ENCODE measurements at regions not wholly inside any gene's neighbourhood (a gene's known extent, or its start where the extent isn't known, plus 50 kb on each side); places are given as distances from the start of the nearest gene placed in this dataset.

GRCh38 chr13:47287291-47287751, 390.5 kb upstream of the HTR2A start:
- H3K27ac ChIP-seq (ENCODE audit: insufficient read depth, low read length) = no peak overlapping the region
- no peak overlapping the region for H2BK20ac ChIP-seq (ENCODE audit: low read depth, low read length)
- H4K5ac ChIP-seq (ENCODE audit: low read depth, low read length) = no peak overlapping the region
- H3K18ac ChIP-seq (ENCODE audit: low read depth, low read length) = peak overlapping the region; percentile 3; the same call in 1 of the 2 replicates
- no peak for TF ChIP-seq BHLHE40 (IDR thresholded peaks at IDR 0.05; ENCODE audit: low read depth, low read length)
- TF ChIP-seq MAFK (IDR thresholded peaks at IDR 0.05; ENCODE audit: low read depth, low read length) = no peak
- TF ChIP-seq CHD1 (IDR thresholded peaks at IDR 0.05; ENCODE audit: low read depth, low read length) = no peak
- TF ChIP-seq RAD21 (IDR thresholded peaks at IDR 0.05; ENCODE audit: low read length) = no peak
- TF ChIP-seq MXI1 (IDR thresholded peaks at IDR 0.05; ENCODE audit: borderline replicate concordance, low read depth, low read length) = no peak
- no peak overlapping the region for H2AFZ ChIP-seq (replicated peaks; ENCODE audit: low read length, poor library complexity)
- H2BK5ac ChIP-seq (ENCODE audit: low read depth, low read length, poor library complexity, severe bottlenecking) = no peak overlapping the region
- H3K4me3 ChIP-seq (ENCODE audit: insufficient read depth, low read depth, low read length) = no peak overlapping the region
- H2BK120ac ChIP-seq (ENCODE audit: low read depth, low read length) = no peak overlapping the region
- H4K8ac ChIP-seq (ENCODE audit: low read depth in 2 of 2, low read length in 2 of 2) = no peak overlapping the region
- H3K4ac ChIP-seq (ENCODE audit: low read depth, low read length) = no peak overlapping the region
- CTCF ChIA-PET = no interaction called here
- H4K20me1 ChIP-seq (ENCODE audit: insufficient read depth, low read length) = no peaks in the 10 kb centered on the region
- intact Hi-C loops (cut with micrococcal nuclease) (no loop called here), dilution Hi-C loops (cut with HindIII; ENCODE audit: low sequenced_read_pairs, unreplicated experiment) (no loop called here), in situ Hi-C loops (cut with MboI; ENCODE audit: low sequenced_read_pairs) (no loop called here)
- H3K4me1 ChIP-seq (ENCODE audit: control insufficient read depth, insufficient read depth, low read length) = peaks cover 7% of the 10 kb centered on the region
- DNase-seq (peak; percentile 73), ATAC-seq (ENCODE audit: low read depth) (peak; percentile 67)
- no peaks in the 10 kb centered on the region for H3K79me1 ChIP-seq (ENCODE audit: low read depth in 1 of 2, low read length in 2 of 2)
- no peak overlapping the region for H2AK9ac ChIP-seq (replicated peaks; ENCODE audit: low read depth, low read length, poor library complexity)
- no peaks in the 10 kb centered on the region for H3K27me3 ChIP-seq (ENCODE audit: control insufficient read depth, insufficient read depth, low read length)
- H3K9me3 ChIP-seq (ENCODE audit: control insufficient read depth, insufficient read depth, low read length) = no peaks in the 10 kb centered on the region
- no peak overlapping the region for H2AK5ac ChIP-seq (ENCODE audit: low read depth, low read length)
- no peaks in the 10 kb centered on the region for H3K36me3 ChIP-seq (ENCODE audit: control insufficient read depth, insufficient read depth, low read length)
- peak overlapping the region; percentile 14; the same call in 1 of the 2 replicates for H3K4me2 ChIP-seq (ENCODE audit: low read depth, low read length)
- no peak overlapping the region for H3K56ac ChIP-seq (ENCODE audit: extremely low read depth, insufficient read depth, low read length)
- H3K14ac ChIP-seq (replicated peaks; ENCODE audit: low read depth, low read length) = no peak overlapping the region
- H4K91ac ChIP-seq (ENCODE audit: insufficient read depth, low read depth, low read length) = no peak overlapping the region
- peaks cover 5% of the 10 kb centered on the region for H3K9me1 ChIP-seq (ENCODE audit: insufficient read depth, low read length)
- H3K9ac ChIP-seq (ENCODE audit: low read depth, low read length) = no peak overlapping the region
- H3K23ac ChIP-seq (ENCODE audit: low read depth, low read length) = no peak overlapping the region
- POLR2A ChIA-PET (ENCODE audit: unreplicated experiment) = no interaction called here
- H2BK15ac ChIP-seq (ENCODE audit: low read depth, low read length) = no peak overlapping the region
- no TSS peak for BruUV-seq (replicated peaks)
- WGBS, 2 experiments (ENCODE audit: extremely low coverage in 2 of 2, insufficient read length in 1 of 2) = no CpG with 5 or more reads among the region's 1 CpG
